ENCODE measurements at regions not wholly inside any gene's neighbourhood (a gene's known extent, or its start where the extent isn't known, plus 50 kb on each side); places are given as distances from the start of the nearest gene placed in this dataset.

DNA sequence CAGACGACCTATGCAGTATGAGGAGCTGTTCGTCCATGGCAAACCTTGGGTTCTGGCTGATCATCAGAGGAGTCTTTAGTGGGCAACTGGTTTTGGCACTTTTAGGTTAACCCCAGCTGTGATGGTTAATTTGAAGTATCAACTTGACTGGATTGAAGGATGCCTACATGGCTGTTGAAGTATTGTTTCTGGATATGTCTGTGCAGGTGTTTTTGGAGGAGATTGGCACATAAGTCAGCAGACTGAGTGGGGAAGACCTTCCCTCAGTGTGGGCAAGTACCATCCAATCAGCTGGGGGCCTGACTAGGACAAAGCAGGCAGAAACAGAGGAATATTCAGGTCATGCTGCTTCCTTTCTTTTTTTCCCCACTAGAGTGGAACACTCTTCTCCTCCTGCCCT lies 284.1 kb downstream of the NFKBIZ start:
- TF ChIP-seq CTCF (IDR thresholded peaks at IDR 0.05 in 8 of 11, conservative IDR thresholded peaks at IDR 0.05 in 3 of 11) (no peak), POLR2A (IDR thresholded peaks at IDR 0.05) (no peak)

Data from spleen (tissue), 7 donors.